HEK293 (cell line): ENCODE measurements at regions not wholly inside any gene's neighbourhood (a gene's known extent, or its start where the extent isn't known, plus 50 kb on each side); places are given as distances from the start of the nearest gene placed in this dataset.

Experiments used
- CTCF ChIA-PET: fragments of 350-600 bp; formaldehyde crosslinking; extraction: SDS; loops from one replicate; lab custom pipeline; 2021; ENCODE audit warnings: antibody characterized with exemption; lab: Yijun Ruan, JAX
- POLR2A ChIA-PET: fragments of 300-600 bp; formaldehyde crosslinking; extraction: SDS; loops from one replicate; lab custom pipeline; 2020; ENCODE audit warnings: antibody characterized with exemption, inconsistent platforms; lab: Yijun Ruan, JAX
- H3K27ac ChIP-seq: fragments of 200-500 bp; sonication (Bioruptor generic); 2 replicates; pipeline ENCODE4 v1.5.1; 2014; ENCODE audit warnings: low read depth, low read length, control low read depth, inconsistent platforms; ENCODE audit errors: extremely low read depth
- H3K36me3 ChIP-seq, 2 experiments: fragments of 200-500 bp in 1 of 2; sonication (Bioruptor generic) in 1 of 2; 1 replicate in 1 of 2; 2 replicates in 1 of 2; pipeline ENCODE4 v1.5.1; 2014 to 2017; ENCODE audit warnings: inconsistent platforms in 2 of 2, low read length in 2 of 2; ENCODE audit not compliant: control insufficient read depth in 2 of 2, insufficient read depth in 1 of 2
- H3K4me1 ChIP-seq: fragments of 200-500 bp; sonication (Bioruptor generic); 2 replicates; pipeline ENCODE4 v1.5.1; 2014; ENCODE audit warnings: mild to moderate bottlenecking, low read length, inconsistent platforms; ENCODE audit not compliant: control insufficient read depth, insufficient read depth
- H3K4me3 ChIP-seq: 2 replicates; pipeline ENCODE4 v1.5.1; 2011; ENCODE audit warnings: low read depth, mild to moderate bottlenecking, control low read depth, low read length, moderate library complexity
- H3K9me3 ChIP-seq: fragments of 200-500 bp; sonication (Bioruptor generic); 2 replicates; pipeline ENCODE4 v1.5.1; 2014; ENCODE audit warnings: low read depth, low read length, inconsistent platforms; ENCODE audit not compliant: control insufficient read depth, insufficient read depth
- FEZF1 ChIP-seq: fragments of 450-650 bp; formaldehyde crosslinking; IDR thresholded peaks from 2 replicates; pipeline ENCODE4 v1.5.1; 2016; ENCODE audit warnings: missing biosample characterization, missing genetic modification characterization
- GLI2 ChIP-seq: fragments of 450-650 bp; formaldehyde crosslinking; IDR thresholded peaks from 2 replicates; pipeline ENCODE4; 2017; ENCODE audit warnings: missing biosample characterization, missing genetic modification characterization, low read depth, borderline replicate concordance
- MZF1 ChIP-seq: fragments of 450-650 bp; formaldehyde crosslinking; IDR thresholded peaks from 2 replicates; pipeline ENCODE4 v1.5.1; 2017; ENCODE audit warnings: missing biosample characterization, missing genetic modification characterization, borderline replicate concordance
- YY1 ChIP-seq: fragments of 450-650 bp; formaldehyde crosslinking; IDR thresholded peaks from 2 replicates; pipeline ENCODE4 v1.5.1; 2018; ENCODE audit warnings: missing biosample characterization, missing genetic modification characterization
- ZNF214 ChIP-seq: fragments of 450-650 bp; formaldehyde crosslinking; IDR thresholded peaks from 2 replicates; pipeline ENCODE4 v1.5.1; 2017; ENCODE audit warnings: missing biosample characterization, mild to moderate bottlenecking, missing genetic modification characterization, borderline replicate concordance
- ZNF221 ChIP-seq: fragments of 450-650 bp; formaldehyde crosslinking; IDR thresholded peaks from 2 replicates; pipeline ENCODE4 v1.5.1; 2017; ENCODE audit warnings: missing biosample characterization, missing genetic modification characterization, borderline replicate concordance
- ZNF416 ChIP-seq: fragments of 450-650 bp; formaldehyde crosslinking; IDR thresholded peaks from 2 replicates; pipeline ENCODE4 v1.5.1; 2016; ENCODE audit warnings: missing biosample characterization, missing genetic modification characterization
- ZNF473 ChIP-seq: fragments of 450-650 bp; formaldehyde crosslinking; IDR thresholded peaks from 2 replicates; pipeline ENCODE4 v1.5.1; 2017; ENCODE audit warnings: missing biosample characterization, missing genetic modification characterization
- ZNF660 ChIP-seq: fragments of 450-650 bp; IDR thresholded peaks from 2 replicates; pipeline ENCODE4 v1.5.1; 2018; ENCODE audit warnings: missing biosample characterization, mild to moderate bottlenecking, missing genetic modification characterization
- ZNF776 ChIP-seq: fragments of 450-650 bp; formaldehyde crosslinking; IDR thresholded peaks from 2 replicates; pipeline ENCODE4 v1.5.0; 2017; ENCODE audit warnings: missing biosample characterization, missing genetic modification characterization, borderline replicate concordance
- ZSCAN18 ChIP-seq: fragments of 450-650 bp; formaldehyde crosslinking; IDR thresholded peaks from 2 replicates; pipeline ENCODE4 v1.5.1; 2016; ENCODE audit warnings: missing biosample characterization, missing genetic modification characterization
- TF ChIP-seq, protein P1 (sequence below): fragments of 450-650 bp; formaldehyde crosslinking; IDR thresholded peaks from 2 replicates; pipeline ENCODE4 v1.5.1; 2017; ENCODE audit warnings: missing biosample characterization, mild to moderate bottlenecking, missing genetic modification characterization, moderate library complexity

DNA sequence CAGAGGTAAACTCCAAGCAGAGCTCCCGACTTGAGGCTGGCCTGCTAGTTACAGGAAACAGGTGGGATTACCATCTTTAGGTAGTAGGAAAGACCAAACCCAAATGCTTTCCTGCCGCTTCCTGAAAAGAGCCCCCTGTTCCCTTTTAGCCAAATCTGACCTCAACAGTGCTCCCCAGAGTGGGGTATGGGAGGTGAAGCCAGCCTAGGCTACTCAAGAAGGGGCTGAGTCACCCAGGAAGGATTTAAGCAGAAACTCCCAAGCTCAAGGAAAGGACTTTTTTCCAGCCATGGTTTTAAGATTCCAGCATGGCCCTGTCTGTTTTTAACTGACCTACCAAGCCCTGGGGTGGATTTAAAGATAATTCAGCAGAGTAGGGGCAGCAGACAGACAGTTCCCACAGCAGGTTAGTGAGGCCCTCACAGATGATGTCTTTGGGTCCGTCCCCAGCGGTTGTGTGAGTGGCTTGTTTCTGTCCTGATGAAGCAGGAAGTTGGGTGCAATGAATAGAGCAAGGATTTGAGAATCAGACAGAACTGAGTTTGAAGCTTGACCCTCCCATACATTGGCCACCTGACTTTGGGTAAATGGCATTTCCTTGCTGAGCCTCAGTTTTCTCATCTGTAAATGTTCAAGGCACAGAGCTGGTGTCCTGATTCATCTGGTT is 76.9 kb upstream of the MAFB start (continued):
- TF ChIP-seq, protein P1, sequence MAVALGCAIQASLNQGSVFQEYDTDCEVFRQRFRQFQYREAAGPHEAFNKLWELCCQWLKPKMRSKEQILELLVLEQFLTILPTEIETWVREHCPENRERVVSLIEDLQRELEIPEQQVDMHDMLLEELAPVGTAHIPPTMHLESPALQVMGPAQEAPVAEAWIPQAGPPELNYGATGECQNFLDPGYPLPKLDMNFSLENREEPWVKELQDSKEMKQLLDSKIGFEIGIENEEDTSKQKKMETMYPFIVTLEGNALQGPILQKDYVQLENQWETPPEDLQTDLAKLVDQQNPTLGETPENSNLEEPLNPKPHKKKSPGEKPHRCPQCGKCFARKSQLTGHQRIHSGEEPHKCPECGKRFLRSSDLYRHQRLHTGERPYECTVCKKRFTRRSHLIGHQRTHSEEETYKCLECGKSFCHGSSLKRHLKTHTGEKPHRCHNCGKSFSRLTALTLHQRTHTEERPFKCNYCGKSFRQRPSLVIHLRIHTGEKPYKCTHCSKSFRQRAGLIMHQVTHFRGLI: no peak
- no peak for TF ChIP-seq ZNF221 (tag by site-specific recombination)
- TF ChIP-seq ZNF660 (tag by site-specific recombination): no peak
- TF ChIP-seq ZNF214 (tag by site-specific recombination): no peak

GRCh38 chr20:40766790-40767614 is 78.0 kb upstream of the MAFB start:
- no peaks in the 10 kb centered on the region for H3K9me3 ChIP-seq
- no peak for TF ChIP-seq MZF1 (tag by site-specific recombination)
- H3K4me1 ChIP-seq: no peaks in the 10 kb centered on the region
- H3K36me3 ChIP-seq: no peaks in the 10 kb centered on the region
- H3K4me3 ChIP-seq: no peak overlapping the region
- ChIA-PET CTCF (no interaction called here), POLR2A (no interaction called here)
- no peak overlapping the region for H3K27ac ChIP-seq

DNA sequence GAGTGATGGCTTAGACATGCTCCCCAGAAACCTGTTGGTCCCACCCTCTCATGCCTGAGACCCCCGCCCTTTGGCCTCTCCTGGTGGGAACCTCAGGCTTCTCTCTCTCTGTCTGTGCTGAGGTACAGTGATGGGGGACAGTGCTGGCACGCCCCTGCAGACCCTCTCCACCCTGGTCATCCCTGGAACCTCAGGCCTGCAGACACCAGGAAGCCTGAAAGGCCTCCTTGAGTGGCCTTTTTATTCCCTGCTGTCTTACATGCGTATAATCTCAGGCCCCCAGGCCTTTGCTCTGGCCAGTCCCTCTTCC is 78.5 kb upstream of the MAFB start:
- ChIA-PET CTCF (interaction anchor here (1.7 kb wide), 1 partner anchor 27 kb away, joined by 8 read pairs; no protein-coding TSS in a partner anchor), POLR2A (no interaction called here)
- no peak overlapping the region for H3K4me3 ChIP-seq
- H3K36me3 ChIP-seq: no peaks in the 10 kb centered on the region
- H3K4me1 ChIP-seq: no peaks in the 10 kb centered on the region
- TF ChIP-seq ZNF473 (tag by site-specific recombination): no peak
- no peak overlapping the region for H3K27ac ChIP-seq
- H3K9me3 ChIP-seq: no peaks in the 10 kb centered on the region

DNA sequence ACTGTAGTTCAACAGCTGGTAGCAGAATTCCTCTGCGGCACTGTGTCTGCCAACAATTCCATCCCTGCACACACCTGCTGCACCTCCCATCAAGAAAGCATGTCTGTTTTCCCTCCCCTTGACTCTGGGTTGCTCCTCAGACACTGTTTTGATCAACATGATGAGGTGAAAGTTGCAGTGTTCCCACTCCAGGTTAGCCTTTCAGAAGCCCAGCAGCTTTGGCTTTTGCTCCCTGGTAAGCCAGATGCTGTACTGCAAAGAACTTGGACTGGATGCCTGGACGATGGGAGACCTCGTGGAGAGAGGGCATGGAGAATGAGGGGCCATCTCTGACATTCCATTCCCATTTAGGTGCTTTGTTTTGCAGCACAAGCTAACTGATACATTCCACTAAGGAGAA is 79.1 kb upstream of the MAFB start:
- Histone ChIP-seq H3K4me1 (no peaks in the 10 kb centered on the region), H3K27ac (no peak overlapping the region), H3K36me3 (no peaks in the 10 kb centered on the region), H3K9me3 (no peaks in the 10 kb centered on the region)
- CTCF ChIA-PET: interaction anchor here (0.6 to 1.7 kb wide), 3 partner anchors 14 to 72 kb away, joined by 3 to 8 read pairs (median 4); no protein-coding TSS in a partner anchor
- POLR2A ChIA-PET: no interaction called here
- TF ChIP-seq ZNF776 (tag by site-specific recombination) (no peak), YY1 (tag by site-specific recombination) (no peak), FEZF1 (tag by site-specific recombination) (no peak), GLI2 (tag by site-specific recombination) (no peak), ZSCAN18 (tag by site-specific recombination) (no peak), ZNF416 (tag by site-specific recombination) (no peak)
- TF ChIP-seq, all 188 proteins: peak for 0
- no peak overlapping the region for H3K4me3 ChIP-seq
